Stomach smooth muscle (tissue), 2 donors: ENCODE measurements at regions not wholly inside any gene's neighbourhood (a gene's known extent, or its start where the extent isn't known, plus 50 kb on each side); places are given as distances from the start of the nearest gene placed in this dataset.
"Not testable (repeated sequence)": the region's sequence is repeated elsewhere in the genome, so short reads cannot be mapped to it uniquely, and the experiment has no call there.

Source experiments
- H3K27ac ChIP-seq: one replicate; pipeline ENCODE4 v1.7.0; 2013; ENCODE audit warnings: mild to moderate bottlenecking, low read length, inconsistent platforms
- H3K27me3 ChIP-seq, 2 donors: one replicate each; pipeline ENCODE4 v1.7.0; 2013; ENCODE audit warnings: low read length in 2 of 2; ENCODE audit not compliant: insufficient read depth in 2 of 2, control insufficient read depth in 1 of 2
- H3K36me3 ChIP-seq, 2 donors: one replicate each; pipeline ENCODE4 v1.7.0; 2013; ENCODE audit warnings: low read length in 2 of 2; ENCODE audit not compliant: control insufficient read depth in 2 of 2, insufficient read depth in 2 of 2
- H3K4me1 ChIP-seq: one replicate; pipeline ENCODE4 v1.7.0; 2013; ENCODE audit warnings: low read length; ENCODE audit not compliant: control insufficient read depth, insufficient read depth
- H3K4me3 ChIP-seq, 2 donors: one replicate each; pipeline ENCODE4 v1.7.0; 2013; ENCODE audit warnings: low read length in 2 of 2
- H3K9ac ChIP-seq, 2 donors: one replicate each; pipeline ENCODE4 v1.7.0; 2013; ENCODE audit warnings: low read length in 2 of 2, mild to moderate bottlenecking in 1 of 2
- H3K9me3 ChIP-seq, 2 donors: one replicate each; pipeline ENCODE4 v1.7.0; 2013; ENCODE audit warnings: low read length in 2 of 2; ENCODE audit not compliant: control insufficient read depth in 2 of 2
- donor health status: healthy.
- donor health status: Pancreatic carcinoma.

- Histone ChIP-seq H3K9me3 (no peaks in the 10 kb centered on the region), H3K27me3 (peaks cover 0 to 2% of the 10 kb centered on the region in 2 donors), H3K4me1 (no peaks in the 10 kb centered on the region), H3K4me3 (no peak overlapping the region), H3K9ac (no peak overlapping the region), H3K36me3 (no peaks in the 10 kb centered on the region), H3K27ac (no peak overlapping the region)
These were observed 412.6 kb upstream of the SMIM21 start for GRCh38 chr18:75840131-75840530.

GRCh38 chr18:75839686-75840085 is 412.2 kb upstream of the SMIM21 start:
- H3K36me3 ChIP-seq, H3K4me1 ChIP-seq, H3K27me3 ChIP-seq, H3K27ac ChIP-seq, H3K9ac ChIP-seq, H3K9me3 ChIP-seq, H3K4me3 ChIP-seq: not testable (repeated sequence)

GRCh38 chr18:75839041-75839440 is 411.5 kb upstream of the SMIM21 start:
- Histone ChIP-seq H3K9ac (no peak overlapping the region), H3K36me3 (no peaks in the 10 kb centered on the region), H3K9me3 (no peaks in the 10 kb centered on the region), H3K4me3 (no peak overlapping the region), H3K4me1 (no peaks in the 10 kb centered on the region), H3K27ac (no peak overlapping the region), H3K27me3 (peaks cover 0 to 2% of the 10 kb centered on the region in 2 donors)

GRCh38 chr18:75837316-75837715 is 409.8 kb upstream of the SMIM21 start:
- Histone ChIP-seq H3K36me3 (no peaks in the 10 kb centered on the region), H3K4me3 (no peak overlapping the region), H3K9ac (no peak overlapping the region), H3K27ac (no peak overlapping the region), H3K4me1 (no peaks in the 10 kb centered on the region), H3K27me3 (peaks cover 0 to 2% of the 10 kb centered on the region in 2 donors), H3K9me3 (no peaks in the 10 kb centered on the region)

GRCh38 chr18:75836516-75836915 is 409.0 kb upstream of the SMIM21 start:
- H3K9ac ChIP-seq = no peak overlapping the region
- no peaks in the 10 kb centered on the region for H3K4me1 ChIP-seq
- H3K27me3 ChIP-seq = peaks cover 0 to 2% of the 10 kb centered on the region in 2 donors
- H3K36me3 ChIP-seq = no peaks in the 10 kb centered on the region
- H3K9me3 ChIP-seq = no peaks in the 10 kb centered on the region
- H3K4me3 ChIP-seq = no peak overlapping the region
- no peak overlapping the region for H3K27ac ChIP-seq

- no peak overlapping the region for H3K9ac ChIP-seq
- H3K9me3 ChIP-seq = no peaks in the 10 kb centered on the region
- no peaks in the 10 kb centered on the region for H3K27me3 ChIP-seq
- H3K36me3 ChIP-seq = no peaks in the 10 kb centered on the region
- no peak overlapping the region for H3K27ac ChIP-seq
- H3K4me1 ChIP-seq = peaks cover 12% of the 10 kb centered on the region
- no peak overlapping the region for H3K4me3 ChIP-seq
These were observed 404.5 kb upstream of the SMIM21 start for GRCh38 chr18:75831960-75832359.

GRCh38 chr18:75830828-75831227 is 403.3 kb upstream of the SMIM21 start:
- Histone ChIP-seq H3K36me3 (no peaks in the 10 kb centered on the region), H3K27ac (no peak overlapping the region), H3K27me3 (no peaks in the 10 kb centered on the region), H3K4me3 (no peak overlapping the region), H3K9me3 (no peaks in the 10 kb centered on the region), H3K9ac (no peak overlapping the region), H3K4me1 (peaks cover 12% of the 10 kb centered on the region)

- H3K9me3 ChIP-seq = no peaks in the 10 kb centered on the region
- no peak overlapping the region for H3K4me3 ChIP-seq
- peaks cover 12% of the 10 kb centered on the region for H3K4me1 ChIP-seq
- H3K27ac ChIP-seq = no peak overlapping the region
- H3K9ac ChIP-seq = no peak overlapping the region
- H3K36me3 ChIP-seq = no peaks in the 10 kb centered on the region
- H3K27me3 ChIP-seq = no peaks in the 10 kb centered on the region
These were observed 401.6 kb upstream of the SMIM21 start for GRCh38 chr18:75829091-75829490.

GRCh38 chr18:75828379-75828778 is 400.9 kb upstream of the SMIM21 start:
- H3K4me3 ChIP-seq = no peak overlapping the region
- peaks cover 12% of the 10 kb centered on the region for H3K4me1 ChIP-seq
- H3K27ac ChIP-seq = no peak overlapping the region
- H3K27me3 ChIP-seq = no peaks in the 10 kb centered on the region
- H3K9me3 ChIP-seq = no peaks in the 10 kb centered on the region
- H3K36me3 ChIP-seq = no peaks in the 10 kb centered on the region
- no peak overlapping the region for H3K9ac ChIP-seq

GRCh38 chr18:75827751-75828287 is 400.3 kb upstream of the SMIM21 start:
- Histone ChIP-seq H3K27ac (no peak overlapping the region), H3K4me1 (peaks cover 15% of the 10 kb centered on the region), H3K9ac (no peak overlapping the region), H3K27me3 (no peaks in the 10 kb centered on the region), H3K4me3 (no peak overlapping the region), H3K9me3 (no peaks in the 10 kb centered on the region), H3K36me3 (no peaks in the 10 kb centered on the region)

- Histone ChIP-seq H3K9ac (no peak overlapping the region), H3K4me3 (no peak overlapping the region), H3K27ac (no peak overlapping the region), H3K9me3 (no peaks in the 10 kb centered on the region), H3K27me3 (no peaks in the 10 kb centered on the region), H3K4me1 (peaks cover 16% of the 10 kb centered on the region), H3K36me3 (no peaks in the 10 kb centered on the region)
These were observed 397.2 kb upstream of the SMIM21 start for GRCh38 chr18:75824661-75825060.
